ENCODE measurements at regions not wholly inside any gene's neighbourhood (a gene's known extent, or its start where the extent isn't known, plus 50 kb on each side); places are given as distances from the start of the nearest gene placed in this dataset.

DNA sequence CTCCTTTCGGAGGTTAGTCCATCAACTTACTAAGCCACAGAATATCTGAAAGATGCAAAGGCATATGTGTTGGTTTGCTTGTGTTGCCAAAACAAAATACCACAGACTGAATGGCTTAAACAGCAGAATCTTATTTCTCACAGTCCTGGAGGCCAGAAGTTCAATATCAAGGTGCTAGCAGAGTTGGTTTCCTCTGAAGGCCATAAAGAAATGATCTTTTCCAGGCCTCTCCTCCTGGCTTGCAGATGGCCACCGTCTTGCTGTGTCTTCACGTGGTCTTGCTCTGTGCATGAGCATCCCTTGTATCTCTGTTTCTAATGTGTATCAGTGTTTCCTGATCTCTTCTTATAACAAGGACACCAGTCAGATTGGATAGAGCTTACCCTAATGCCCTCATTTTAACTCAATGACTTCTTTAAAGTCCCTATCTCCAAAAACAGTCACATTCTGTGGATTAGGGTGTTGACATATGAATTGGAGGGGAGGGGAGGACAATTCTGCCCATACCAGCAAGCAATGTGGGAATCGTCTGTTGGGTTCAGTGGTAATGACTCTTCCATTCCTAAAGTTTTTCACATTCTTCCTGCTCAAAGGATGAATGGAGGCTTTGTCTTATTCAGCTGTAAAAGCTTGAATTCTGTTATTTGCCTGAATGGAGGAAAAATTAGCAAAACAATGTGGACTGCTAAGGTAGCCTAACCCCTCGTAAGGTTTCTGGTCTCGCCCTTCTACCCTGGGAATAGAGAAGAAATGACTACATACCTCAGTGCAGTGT is 715.7 kb downstream of the DIAPH3 start:
- H3K9ac ChIP-seq (ENCODE audit: low read length), result peak overlapping the region; percentile 56
- DNase-seq (ENCODE audit: low read depth) (peak; percentile 93), FAIRE-seq (peak; percentile 73)
- H3K79me2 ChIP-seq (ENCODE audit: insufficient read depth, low read length), result no peaks in the 10 kb centered on the region
- no peaks in the 10 kb centered on the region for H3K27me3 ChIP-seq (ENCODE audit: insufficient read depth, low read length)
- no peak overlapping the region for H3K4me3 ChIP-seq (ENCODE audit: insufficient read depth, low read depth, low read length)
- H3K4me1 Mint-ChIP-seq (ENCODE audit: low read depth, unreplicated experiment), result peaks cover 31% of the 10 kb centered on the region
- H3K27me3 Mint-ChIP-seq (ENCODE audit: low read depth, unreplicated experiment), result no peaks in the 10 kb centered on the region
- H3K27ac ChIP-seq (ENCODE audit: low read depth, low read length), result peak overlapping the region; percentile 81
- H3K36me3 Mint-ChIP-seq (ENCODE audit: low read depth, unreplicated experiment), result no peaks in the 10 kb centered on the region
- H4K20me1 ChIP-seq (ENCODE audit: insufficient read depth, low read length), result no peaks in the 10 kb centered on the region
- H3K36me3 ChIP-seq (ENCODE audit: insufficient read depth, low read length), result no peaks in the 10 kb centered on the region
- TF ChIP-seq EZH2 (IDR thresholded peaks at IDR 0.05; ENCODE audit: insufficient read depth, low read length), result no peak
- TF ChIP-seq, protein P1, sequence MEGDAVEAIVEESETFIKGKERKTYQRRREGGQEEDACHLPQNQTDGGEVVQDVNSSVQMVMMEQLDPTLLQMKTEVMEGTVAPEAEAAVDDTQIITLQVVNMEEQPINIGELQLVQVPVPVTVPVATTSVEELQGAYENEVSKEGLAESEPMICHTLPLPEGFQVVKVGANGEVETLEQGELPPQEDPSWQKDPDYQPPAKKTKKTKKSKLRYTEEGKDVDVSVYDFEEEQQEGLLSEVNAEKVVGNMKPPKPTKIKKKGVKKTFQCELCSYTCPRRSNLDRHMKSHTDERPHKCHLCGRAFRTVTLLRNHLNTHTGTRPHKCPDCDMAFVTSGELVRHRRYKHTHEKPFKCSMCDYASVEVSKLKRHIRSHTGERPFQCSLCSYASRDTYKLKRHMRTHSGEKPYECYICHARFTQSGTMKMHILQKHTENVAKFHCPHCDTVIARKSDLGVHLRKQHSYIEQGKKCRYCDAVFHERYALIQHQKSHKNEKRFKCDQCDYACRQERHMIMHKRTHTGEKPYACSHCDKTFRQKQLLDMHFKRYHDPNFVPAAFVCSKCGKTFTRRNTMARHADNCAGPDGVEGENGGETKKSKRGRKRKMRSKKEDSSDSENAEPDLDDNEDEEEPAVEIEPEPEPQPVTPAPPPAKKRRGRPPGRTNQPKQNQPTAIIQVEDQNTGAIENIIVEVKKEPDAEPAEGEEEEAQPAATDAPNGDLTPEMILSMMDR (IDR thresholded peaks at IDR 0.05; ENCODE audit: insufficient read depth, low read depth, low read length), result no peak
- H3K4me1 ChIP-seq (ENCODE audit: insufficient read depth, low read length), result peaks cover 16% of the 10 kb centered on the region
- H3K9me3 ChIP-seq (ENCODE audit: insufficient read depth, low read depth, low read length), result no peaks in the 10 kb centered on the region
- no peak overlapping the region for H3K4me3 Mint-ChIP-seq (ENCODE audit: unreplicated experiment)
- H3K27ac Mint-ChIP-seq (ENCODE audit: unreplicated experiment), result peak overlapping the region; percentile 92
- no peaks in the 10 kb centered on the region for H3K9me3 Mint-ChIP-seq (ENCODE audit: unreplicated experiment)
- H3K4me2 ChIP-seq (ENCODE audit: low read length), result peak overlapping the region; percentile 39
- H2AFZ ChIP-seq (ENCODE audit: low read depth, low read length), result no peak overlapping the region

DNA sequence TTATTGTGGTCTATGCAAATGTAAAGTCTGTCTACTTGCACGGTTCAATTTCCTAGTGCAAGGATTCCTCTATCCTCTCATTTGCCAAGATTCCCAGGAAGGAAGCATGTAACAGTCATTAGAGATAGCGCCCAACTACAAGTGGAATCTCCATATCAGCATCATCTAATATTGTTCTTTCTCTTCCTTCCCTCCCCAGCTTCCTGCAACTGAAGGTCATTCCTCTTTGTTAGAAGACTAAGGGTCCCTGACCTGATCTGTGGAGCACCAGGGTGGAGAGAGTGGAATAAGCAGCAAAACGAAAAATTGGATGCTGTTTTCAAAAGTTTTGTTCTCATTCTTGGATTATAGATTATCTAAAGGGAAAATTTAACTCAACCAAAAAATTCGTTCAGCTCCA is 714.0 kb downstream of the DIAPH3 start:
- H3K9me3 ChIP-seq (ENCODE audit: insufficient read depth, low read depth, low read length), result no peaks in the 10 kb centered on the region
- Mint-ChIP-seq H3K36me3 (ENCODE audit: low read depth, unreplicated experiment) (peaks cover 5% of the 10 kb centered on the region), H3K9me3 (ENCODE audit: unreplicated experiment) (no peaks in the 10 kb centered on the region), H3K27me3 (ENCODE audit: low read depth, unreplicated experiment) (no peaks in the 10 kb centered on the region), H3K27ac (ENCODE audit: unreplicated experiment) (no peak overlapping the region), H3K4me3 (ENCODE audit: unreplicated experiment) (no peak overlapping the region), H3K4me1 (ENCODE audit: low read depth, unreplicated experiment) (peaks cover 31% of the 10 kb centered on the region)
- no peak for FAIRE-seq
- TF ChIP-seq EZH2 (IDR thresholded peaks at IDR 0.05; ENCODE audit: insufficient read depth, low read length), result no peak
- TF ChIP-seq, protein P1 (IDR thresholded peaks at IDR 0.05; ENCODE audit: insufficient read depth, low read depth, low read length), result no peak
- no peak overlapping the region for H3K9ac ChIP-seq (ENCODE audit: low read length)
- no peaks in the 10 kb centered on the region for H4K20me1 ChIP-seq (ENCODE audit: insufficient read depth, low read length)
- H3K36me3 ChIP-seq (ENCODE audit: insufficient read depth, low read length), result no peaks in the 10 kb centered on the region
- no peaks in the 10 kb centered on the region for H3K27me3 ChIP-seq (ENCODE audit: insufficient read depth, low read length)
- H3K79me2 ChIP-seq (ENCODE audit: insufficient read depth, low read length), result no peaks in the 10 kb centered on the region
- no peak for DNase-seq (ENCODE audit: low read depth)
- peaks cover 16% of the 10 kb centered on the region for H3K4me1 ChIP-seq (ENCODE audit: insufficient read depth, low read length)
- H3K4me2 ChIP-seq (ENCODE audit: low read length), result no peak overlapping the region
- H3K27ac ChIP-seq (ENCODE audit: low read depth, low read length), result no peak overlapping the region
- H3K4me3 ChIP-seq (ENCODE audit: insufficient read depth, low read depth, low read length), result no peak overlapping the region
- H2AFZ ChIP-seq (ENCODE audit: low read depth, low read length), result no peak overlapping the region

DNA sequence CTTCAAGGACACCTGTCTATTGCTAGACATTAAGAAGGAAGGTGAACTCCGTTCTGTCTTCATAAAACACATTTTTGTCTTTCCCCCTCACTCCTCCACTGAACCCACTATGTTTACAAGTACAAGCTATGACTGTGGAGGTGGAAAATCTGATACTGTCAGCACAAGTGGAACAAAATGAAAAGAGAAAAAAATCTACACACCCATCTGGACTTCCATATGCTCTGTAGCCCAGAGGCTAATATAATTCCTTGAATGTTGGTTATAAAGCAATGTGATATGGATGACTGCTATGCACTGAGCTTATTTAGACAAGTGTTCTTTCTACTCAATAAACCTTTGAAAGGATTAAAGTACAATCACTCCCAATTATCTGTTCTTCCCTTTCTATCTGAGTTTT is 713.5 kb downstream of the DIAPH3 start:
- no peaks in the 10 kb centered on the region for H3K79me2 ChIP-seq (ENCODE audit: insufficient read depth, low read length)

More for the DNA sequence above, 713.5 kb downstream of the DIAPH3 start:
- no peaks in the 10 kb centered on the region for H3K27me3 ChIP-seq (ENCODE audit: insufficient read depth, low read length)
- Mint-ChIP-seq H3K36me3 (ENCODE audit: low read depth, unreplicated experiment) (peaks cover 5% of the 10 kb centered on the region), H3K4me3 (ENCODE audit: unreplicated experiment) (no peak overlapping the region), H3K27ac (ENCODE audit: unreplicated experiment) (no peak overlapping the region), H3K27me3 (ENCODE audit: low read depth, unreplicated experiment) (no peaks in the 10 kb centered on the region), H3K9me3 (ENCODE audit: unreplicated experiment) (no peaks in the 10 kb centered on the region), H3K4me1 (ENCODE audit: low read depth, unreplicated experiment) (peaks cover 31% of the 10 kb centered on the region)
- no peak overlapping the region for H3K4me2 ChIP-seq (ENCODE audit: low read length)
- H4K20me1 ChIP-seq (ENCODE audit: insufficient read depth, low read length), result no peaks in the 10 kb centered on the region
- no peak overlapping the region for H3K4me3 ChIP-seq (ENCODE audit: insufficient read depth, low read depth, low read length)
- H2AFZ ChIP-seq (ENCODE audit: low read depth, low read length), result no peak overlapping the region
- H3K4me1 ChIP-seq (ENCODE audit: insufficient read depth, low read length), result peaks cover 16% of the 10 kb centered on the region
- no peak for DNase-seq (ENCODE audit: low read depth)
- no peak overlapping the region for H3K9ac ChIP-seq (ENCODE audit: low read length)
- H3K9me3 ChIP-seq (ENCODE audit: insufficient read depth, low read depth, low read length), result no peaks in the 10 kb centered on the region
- TF ChIP-seq, protein P1 (IDR thresholded peaks at IDR 0.05; ENCODE audit: insufficient read depth, low read depth, low read length), result no peak
- no peak for TF ChIP-seq EZH2 (IDR thresholded peaks at IDR 0.05; ENCODE audit: insufficient read depth, low read length)
- H3K36me3 ChIP-seq (ENCODE audit: insufficient read depth, low read length), result no peaks in the 10 kb centered on the region
- FAIRE-seq, result no peak
- no peak overlapping the region for H3K27ac ChIP-seq (ENCODE audit: low read depth, low read length)
